PC-3 (cell line): ENCODE measurements at regions not wholly inside any gene's neighbourhood (a gene's known extent, or its start where the extent isn't known, plus 50 kb on each side); places are given as distances from the start of the nearest gene placed in this dataset.

Experiments
- EZH2 ChIP-seq: fragments of 300-600 bp; sonication (generic); IDR thresholded peaks from one replicate; pipeline ENCODE4 v1.6.1; 2017; ENCODE audit warnings: antibody characterized with exemption, mild to moderate bottlenecking, low read length; ENCODE audit not compliant: unreplicated experiment
- TF ChIP-seq, protein P1 (sequence below): fragments of 300-600 bp; sonication (generic); conservative IDR thresholded peaks from 2 replicates; pipeline ENCODE4 v1.5.1; 2017; ENCODE audit warnings: antibody characterized with exemption, low read depth, mild to moderate bottlenecking, low read length

DNA sequence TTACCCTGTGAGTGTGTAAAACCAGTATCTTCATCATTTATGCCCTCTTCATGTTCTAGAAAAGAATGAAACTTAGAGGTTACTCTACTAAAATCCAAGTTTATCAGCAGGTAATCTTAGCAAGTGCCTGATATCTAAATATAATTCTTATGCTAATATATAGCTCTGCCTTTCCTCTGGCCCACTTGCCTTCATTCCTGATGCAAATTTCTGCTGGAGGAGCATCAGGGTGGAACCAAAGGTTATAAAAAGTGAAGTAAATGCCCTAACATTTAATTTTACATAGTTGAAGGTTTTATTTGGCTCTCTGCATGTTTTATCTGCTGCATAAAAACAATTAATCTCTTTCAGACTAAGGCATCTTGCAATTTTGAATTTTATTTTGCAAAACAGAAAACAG, 936.2 kb downstream of the ROBO2 start:
- TF ChIP-seq, protein P1, sequence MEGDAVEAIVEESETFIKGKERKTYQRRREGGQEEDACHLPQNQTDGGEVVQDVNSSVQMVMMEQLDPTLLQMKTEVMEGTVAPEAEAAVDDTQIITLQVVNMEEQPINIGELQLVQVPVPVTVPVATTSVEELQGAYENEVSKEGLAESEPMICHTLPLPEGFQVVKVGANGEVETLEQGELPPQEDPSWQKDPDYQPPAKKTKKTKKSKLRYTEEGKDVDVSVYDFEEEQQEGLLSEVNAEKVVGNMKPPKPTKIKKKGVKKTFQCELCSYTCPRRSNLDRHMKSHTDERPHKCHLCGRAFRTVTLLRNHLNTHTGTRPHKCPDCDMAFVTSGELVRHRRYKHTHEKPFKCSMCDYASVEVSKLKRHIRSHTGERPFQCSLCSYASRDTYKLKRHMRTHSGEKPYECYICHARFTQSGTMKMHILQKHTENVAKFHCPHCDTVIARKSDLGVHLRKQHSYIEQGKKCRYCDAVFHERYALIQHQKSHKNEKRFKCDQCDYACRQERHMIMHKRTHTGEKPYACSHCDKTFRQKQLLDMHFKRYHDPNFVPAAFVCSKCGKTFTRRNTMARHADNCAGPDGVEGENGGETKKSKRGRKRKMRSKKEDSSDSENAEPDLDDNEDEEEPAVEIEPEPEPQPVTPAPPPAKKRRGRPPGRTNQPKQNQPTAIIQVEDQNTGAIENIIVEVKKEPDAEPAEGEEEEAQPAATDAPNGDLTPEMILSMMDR: no peak
- TF ChIP-seq EZH2: no peak
